Brain microvascular endothelial cell (primary cell): ENCODE measurements at regions not wholly inside any gene's neighbourhood (a gene's known extent, or its start where the extent isn't known, plus 50 kb on each side); places are given as distances from the start of the nearest gene placed in this dataset.

Experiments used
- DNase-seq: peaks from one replicate; pipeline ENCODE4 v3.0.0-alpha.2; 2020
- H3K27ac ChIP-seq: fragments of 250-450 bp; sonication (Bioruptor Pico); 2 replicates; pipeline ENCODE4 v1.5.1; 2020; ENCODE audit warnings: mild to moderate bottlenecking, moderate library complexity
- H3K27me3 ChIP-seq: fragments of 250-450 bp; sonication (Bioruptor Pico); replicated peaks from 2 replicates; pipeline ENCODE4 v1.5.1; 2020; ENCODE audit warnings: mild to moderate bottlenecking
- H3K36me3 ChIP-seq: fragments of 250-450 bp; sonication (Bioruptor Pico); replicated peaks from 2 replicates; pipeline ENCODE4 v1.5.1; 2020; ENCODE audit warnings: mild to moderate bottlenecking
- H3K4me3 ChIP-seq: 2 replicates; pipeline ENCODE4 v1.5.1; 2011; ENCODE audit warnings: low read depth, mild to moderate bottlenecking, control low read depth, low read length, moderate library complexity
- in situ Hi-C: cut with HindIII; loops from 2 replicates; pipeline ENCODE4 v1.10.0; 2017; ENCODE audit warnings: low sequenced_read_pairs, low pct_ligation_motif_present
- TF ChIP-seq, protein P1 (sequence below): IDR thresholded peaks from 2 replicates; pipeline ENCODE4 v1.5.1; 2011; ENCODE audit warnings: low read depth, mild to moderate bottlenecking, moderate library complexity, low read length, control low read depth, inconsistent platforms; ENCODE audit errors: missing control alignments

DNA sequence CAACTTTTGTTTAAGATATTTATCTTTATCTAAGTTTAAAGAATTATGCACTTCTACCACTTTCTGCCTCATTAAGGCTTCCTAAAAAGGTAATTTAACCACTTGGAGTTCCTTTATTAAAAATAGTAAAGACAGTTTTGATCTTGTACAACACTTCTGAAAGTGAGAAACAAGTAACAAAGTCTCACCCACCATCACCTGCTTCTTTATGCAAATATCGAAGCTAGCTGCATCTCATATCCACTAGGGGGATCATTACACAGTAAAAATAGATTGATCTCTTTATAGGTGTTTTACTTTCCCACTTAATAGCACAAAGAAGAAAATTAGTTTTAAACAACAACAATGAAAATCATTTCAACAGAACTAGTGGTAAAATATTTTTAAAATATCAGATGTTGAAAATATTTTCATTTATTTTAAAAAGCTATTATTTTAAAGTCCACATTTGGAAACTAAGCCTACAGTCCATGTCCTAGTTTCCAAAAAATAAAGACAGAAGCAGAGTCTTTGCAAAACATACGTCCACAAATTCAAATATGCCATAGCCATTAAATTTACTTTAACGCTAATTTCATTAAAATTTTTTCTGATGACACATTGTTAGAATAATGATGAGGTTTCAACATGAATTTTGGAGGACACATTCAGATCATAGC lies 160.0 kb upstream of the SOX5 start:
- H3K27ac ChIP-seq = no peak overlapping the region
- H3K36me3 ChIP-seq = no peaks in the 10 kb centered on the region
- TF ChIP-seq, protein P1, sequence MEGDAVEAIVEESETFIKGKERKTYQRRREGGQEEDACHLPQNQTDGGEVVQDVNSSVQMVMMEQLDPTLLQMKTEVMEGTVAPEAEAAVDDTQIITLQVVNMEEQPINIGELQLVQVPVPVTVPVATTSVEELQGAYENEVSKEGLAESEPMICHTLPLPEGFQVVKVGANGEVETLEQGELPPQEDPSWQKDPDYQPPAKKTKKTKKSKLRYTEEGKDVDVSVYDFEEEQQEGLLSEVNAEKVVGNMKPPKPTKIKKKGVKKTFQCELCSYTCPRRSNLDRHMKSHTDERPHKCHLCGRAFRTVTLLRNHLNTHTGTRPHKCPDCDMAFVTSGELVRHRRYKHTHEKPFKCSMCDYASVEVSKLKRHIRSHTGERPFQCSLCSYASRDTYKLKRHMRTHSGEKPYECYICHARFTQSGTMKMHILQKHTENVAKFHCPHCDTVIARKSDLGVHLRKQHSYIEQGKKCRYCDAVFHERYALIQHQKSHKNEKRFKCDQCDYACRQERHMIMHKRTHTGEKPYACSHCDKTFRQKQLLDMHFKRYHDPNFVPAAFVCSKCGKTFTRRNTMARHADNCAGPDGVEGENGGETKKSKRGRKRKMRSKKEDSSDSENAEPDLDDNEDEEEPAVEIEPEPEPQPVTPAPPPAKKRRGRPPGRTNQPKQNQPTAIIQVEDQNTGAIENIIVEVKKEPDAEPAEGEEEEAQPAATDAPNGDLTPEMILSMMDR = peak; percentile 58
- H3K4me3 ChIP-seq = no peak overlapping the region
- no peak for DNase-seq
- H3K27me3 ChIP-seq = no peaks in the 10 kb centered on the region
- in situ Hi-C loops = no loop called here

GRCh38 chr12:24102676-24103075 lies 153.2 kb upstream of the SOX5 start:
- no peak overlapping the region for H3K27ac ChIP-seq
- in situ Hi-C loops = no loop called here
- TF ChIP-seq, protein P1 = no peak
- no peaks in the 10 kb centered on the region for H3K36me3 ChIP-seq
- DNase-seq = no peak
- H3K4me3 ChIP-seq = no peak overlapping the region
- no peaks in the 10 kb centered on the region for H3K27me3 ChIP-seq

DNA sequence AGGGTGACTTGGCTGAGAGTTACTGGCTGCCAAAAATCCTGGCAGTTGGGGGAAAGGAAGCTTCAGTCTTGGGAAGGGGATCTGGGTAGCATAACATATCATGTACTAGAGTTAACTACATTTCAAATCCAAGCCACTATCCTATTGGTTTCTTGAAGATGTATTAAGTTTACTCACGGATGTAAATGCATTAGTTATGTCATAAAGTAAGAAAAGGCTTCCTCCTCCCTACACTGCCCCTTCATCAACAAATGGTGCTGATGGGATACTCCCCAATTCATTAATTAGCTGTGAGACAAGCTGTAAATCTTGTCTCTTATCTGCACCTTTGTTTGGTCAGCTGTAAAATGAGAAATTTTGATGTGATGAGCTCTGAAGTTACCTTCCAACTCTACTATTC lies 150.1 kb upstream of the SOX5 start:
- Histone ChIP-seq H3K27me3 (no peaks in the 10 kb centered on the region), H3K36me3 (no peaks in the 10 kb centered on the region), H3K4me3 (no peak overlapping the region), H3K27ac (no peak overlapping the region)
- no peak for DNase-seq
- TF ChIP-seq, protein P1 = no peak
- in situ Hi-C loops = no loop called here

GRCh38 chr12:24095245-24095644 lies 145.8 kb upstream of the SOX5 start:
- in situ Hi-C loops = no loop called here
- DNase-seq = no peak
- H3K4me3 ChIP-seq = no peak overlapping the region
- no peak overlapping the region for H3K27ac ChIP-seq
- TF ChIP-seq, protein P1 = no peak
- H3K27me3 ChIP-seq = no peaks in the 10 kb centered on the region
- no peaks in the 10 kb centered on the region for H3K36me3 ChIP-seq

- TF ChIP-seq, protein P1 = no peak
- Histone ChIP-seq H3K27me3 (no peaks in the 10 kb centered on the region), H3K27ac (no peak overlapping the region), H3K36me3 (no peaks in the 10 kb centered on the region), H3K4me3 (no peak overlapping the region)
- in situ Hi-C loops = no loop called here
- no peak for DNase-seq
These were observed 140.0 kb upstream of the SOX5 start for GRCh38 chr12:24089510-24089890.
